Right renal pelvis (tissue), 4 donors: ENCODE measurements at regions not wholly inside any gene's neighbourhood (a gene's known extent, or its start where the extent isn't known, plus 50 kb on each side); places are given as distances from the start of the nearest gene placed in this dataset.

Source experiments
- DNase-seq, 4 donors: peaks; one replicate each; pipeline ENCODE4 v3.0.0-alpha.2; 2013; ENCODE audit warnings: low read depth in 4 of 4, low spot score in 3 of 4, missing footprints in 1 of 4

- no peak for DNase-seq
These were observed 51.4 kb upstream of the MSX1 start for GRCh38 chr4:4808086-4808485.

- DNase-seq: no peak
These were observed 53.6 kb upstream of the MSX1 start for GRCh38 chr4:4805887-4806286.

- DNase-seq: no peak
These were observed 55.6 kb upstream of the MSX1 start for GRCh38 chr4:4803912-4804296.

- DNase-seq: no peak
These were observed 56.1 kb upstream of the MSX1 start for GRCh38 chr4:4803216-4803911.

- no peak for DNase-seq
These were observed 58.6 kb upstream of the MSX1 start for GRCh38 chr4:4800646-4801408.

- DNase-seq: no peak
These were observed 65.0 kb upstream of the MSX1 start for GRCh38 chr4:4794421-4794820.

GRCh38 chr4:4792466-4792865, 67.0 kb upstream of the MSX1 start:
- no peak for DNase-seq

GRCh38 chr4:4791299-4792111, 68.0 kb upstream of the MSX1 start:
- no peak for DNase-seq

- no peak for DNase-seq
These were observed 70.0 kb upstream of the MSX1 start for GRCh38 chr4:4789462-4789861.

GRCh38 chr4:4788573-4788972, 70.9 kb upstream of the MSX1 start:
- DNase-seq: no peak

- DNase-seq: no peak
These were observed 72.0 kb upstream of the MSX1 start for GRCh38 chr4:4787421-4787820.

GRCh38 chr4:4784379-4784778, 75.1 kb upstream of the MSX1 start:
- no peak for DNase-seq

- DNase-seq: no peak
These were observed 75.6 kb upstream of the MSX1 start for GRCh38 chr4:4783847-4784246.

GRCh38 chr4:4782969-4783368, 76.5 kb upstream of the MSX1 start:
- no peak for DNase-seq

GRCh38 chr4:4781936-4782707, 77.3 kb upstream of the MSX1 start:
- DNase-seq: no peak

- DNase-seq: no peak
These were observed 78.7 kb upstream of the MSX1 start for GRCh38 chr4:4780729-4781244.

- no peak for DNase-seq
These were observed 80.0 kb upstream of the MSX1 start for GRCh38 chr4:4779486-4779885.

GRCh38 chr4:4779054-4779453, 80.4 kb upstream of the MSX1 start:
- no peak for DNase-seq

- DNase-seq: no peak
These were observed 80.9 kb upstream of the MSX1 start for GRCh38 chr4:4778554-4778953.

GRCh38 chr4:4776934-4777333, 82.5 kb upstream of the MSX1 start:
- no peak for DNase-seq

- DNase-seq: no peak
These were observed 83.1 kb upstream of the MSX1 start for GRCh38 chr4:4776335-4776734.
